Hematopoietic multipotent progenitor cell treated with erythropoietin and hydrocortisone succinate and interleukin-3 and kit ligand, for 8 days (in vitro differentiated cells): ENCODE measurements at regions not wholly inside any gene's neighbourhood (a gene's known extent, or its start where the extent isn't known, plus 50 kb on each side); places are given as distances from the start of the nearest gene placed in this dataset.
"Not testable (repeated sequence)": the region's sequence is repeated elsewhere in the genome, so short reads cannot be mapped to it uniquely, and the experiment has no call there.

Source experiments
- DNase-seq: peaks from one replicate; pipeline ENCODE4 v3.0.0-alpha.2; 2015

DNA sequence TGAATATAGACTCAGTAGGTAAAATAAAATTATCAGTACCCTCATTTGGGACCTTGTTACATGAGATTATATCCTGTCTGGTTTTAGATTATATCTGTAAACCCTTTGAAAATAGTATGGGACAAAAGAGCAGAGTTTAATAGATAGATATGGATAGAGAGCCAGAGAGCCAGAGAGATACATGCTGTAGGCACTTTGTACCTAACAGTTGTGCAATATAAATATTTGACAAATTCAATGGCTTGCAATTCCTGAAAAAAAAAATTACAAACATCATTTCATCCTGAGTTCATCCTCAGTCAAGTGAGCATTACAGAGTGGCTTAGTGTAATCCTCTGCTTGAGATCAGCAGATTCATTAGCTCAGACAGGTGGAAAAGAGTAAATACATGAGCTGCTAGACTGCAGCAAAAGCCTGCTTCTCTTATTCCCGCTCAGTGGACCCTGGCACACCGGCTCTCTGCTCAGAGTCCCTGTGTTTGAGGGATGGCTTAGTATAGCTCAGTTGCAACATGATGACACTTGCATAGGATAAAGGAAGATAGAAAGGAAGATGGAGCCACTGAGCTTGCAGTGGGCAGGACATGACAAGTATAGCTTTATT is 931.6 kb upstream of the GOT2 start:
- no peak for DNase-seq

DNA sequence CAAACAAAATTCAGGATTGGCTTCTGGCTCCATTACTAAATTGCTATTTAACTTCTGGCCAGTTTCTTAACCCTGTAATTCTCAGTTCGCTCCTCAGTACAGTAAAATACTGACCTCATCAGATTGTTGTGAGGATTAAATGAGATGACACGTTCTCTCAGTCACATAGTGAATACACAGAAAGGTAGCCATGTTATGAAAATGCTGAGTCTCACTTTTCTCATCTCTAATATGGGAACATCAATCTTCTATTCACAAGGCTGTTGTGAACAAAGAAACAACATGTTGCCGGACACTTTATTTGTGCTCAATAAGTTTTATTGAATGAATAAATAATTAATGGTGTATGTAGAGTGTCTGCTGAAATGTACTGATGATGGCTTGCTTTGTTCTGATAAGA is 924.5 kb upstream of the GOT2 start:
- DNase-seq, result no peak

DNA sequence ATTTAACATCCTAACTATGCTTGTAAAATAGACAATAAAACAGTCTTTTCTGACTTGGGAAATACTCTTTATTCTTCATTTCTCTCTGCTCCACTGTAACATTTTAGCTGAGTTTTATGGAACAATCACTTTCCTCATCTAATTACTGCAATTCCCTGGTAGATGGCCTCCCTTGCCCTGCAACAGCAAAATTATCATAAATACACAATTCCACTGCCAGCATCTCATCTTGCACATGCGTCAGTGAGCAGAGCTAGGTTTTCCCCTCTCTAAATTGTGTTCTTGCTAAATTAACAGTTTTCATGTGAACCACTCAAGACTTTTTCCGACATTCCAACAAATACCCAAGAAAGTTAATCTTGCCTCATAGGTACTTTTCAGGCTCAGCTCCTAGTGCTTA is 920.9 kb upstream of the GOT2 start:
- no peak for DNase-seq

DNA sequence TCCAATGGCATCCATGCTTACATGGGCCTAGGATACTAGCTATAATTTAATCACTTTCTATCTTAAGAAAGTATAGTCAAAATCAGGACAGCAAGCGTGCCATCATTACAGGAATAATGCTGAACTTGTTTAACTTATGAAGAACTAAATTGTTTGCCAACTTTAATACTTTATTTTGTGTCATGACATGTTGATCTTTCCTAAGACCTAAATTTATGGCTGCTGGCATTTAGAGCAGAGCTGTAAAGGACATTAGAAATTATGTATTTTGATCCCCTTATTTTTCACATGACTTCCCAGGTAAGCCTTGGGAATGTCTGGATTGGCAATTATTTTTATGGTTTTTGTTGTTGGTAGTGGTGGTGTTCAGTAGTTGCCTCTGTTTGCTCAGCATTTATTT is 920.3 kb upstream of the GOT2 start:
- DNase-seq, result no peak

DNA sequence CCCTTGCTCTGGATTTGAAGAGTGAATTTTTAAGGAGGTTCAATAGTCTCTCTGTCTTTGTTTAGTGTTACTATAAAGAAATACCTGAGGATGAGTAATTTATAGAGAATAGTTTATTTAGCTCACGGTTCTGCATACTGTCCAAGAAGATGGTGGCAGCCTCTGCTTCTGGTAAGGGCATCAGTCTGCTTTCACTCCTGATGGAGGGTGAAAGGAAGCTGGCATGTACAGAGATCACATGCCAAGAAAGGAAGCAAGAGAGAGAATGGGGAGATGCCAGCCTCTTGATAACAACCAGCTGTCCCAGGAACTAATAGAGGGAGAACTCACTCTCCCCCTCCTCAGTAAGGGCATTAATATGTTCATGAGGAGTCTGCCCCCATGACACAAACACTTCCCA is 917.5 kb upstream of the GOT2 start:
- no peak for DNase-seq

DNA sequence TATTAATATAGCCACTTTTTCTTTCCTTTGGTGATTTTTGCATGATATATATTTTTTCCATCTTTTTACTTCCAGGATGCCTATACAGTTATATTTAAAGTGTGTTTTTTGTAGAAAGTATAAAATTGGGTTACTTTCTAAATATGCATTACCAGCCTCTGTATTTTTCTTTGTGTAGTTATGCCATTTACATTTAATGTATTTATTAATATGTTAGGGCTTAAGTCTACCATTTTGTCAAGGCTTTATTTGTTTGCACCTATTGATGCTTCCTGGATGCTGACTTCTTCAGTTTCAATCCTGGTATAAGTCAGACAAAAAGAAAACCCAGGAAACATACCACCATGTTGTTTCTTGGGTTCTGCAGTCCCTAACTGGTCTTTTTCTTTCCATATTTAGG is 911.1 kb upstream of the GOT2 start:
- no peak for DNase-seq

DNA sequence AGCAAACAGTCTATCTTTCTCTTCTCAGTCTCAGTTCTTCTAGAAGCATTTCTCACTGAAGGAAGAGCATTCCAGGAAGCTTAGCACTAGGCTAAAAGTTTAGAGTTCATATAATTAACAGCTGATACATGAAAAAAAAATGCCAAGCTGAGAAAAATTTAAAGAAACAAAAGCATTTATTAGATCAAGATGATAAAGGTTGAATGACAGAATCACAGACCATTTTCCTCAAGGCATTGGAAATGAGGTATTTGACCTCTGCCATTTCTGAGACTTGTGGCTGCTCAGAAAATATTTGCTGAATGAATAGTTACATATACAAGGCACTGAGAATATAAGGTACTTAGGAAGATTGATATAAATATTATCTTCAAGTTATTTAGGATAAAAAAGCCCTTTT is 901.6 kb upstream of the GOT2 start:
- no peak for DNase-seq

DNA sequence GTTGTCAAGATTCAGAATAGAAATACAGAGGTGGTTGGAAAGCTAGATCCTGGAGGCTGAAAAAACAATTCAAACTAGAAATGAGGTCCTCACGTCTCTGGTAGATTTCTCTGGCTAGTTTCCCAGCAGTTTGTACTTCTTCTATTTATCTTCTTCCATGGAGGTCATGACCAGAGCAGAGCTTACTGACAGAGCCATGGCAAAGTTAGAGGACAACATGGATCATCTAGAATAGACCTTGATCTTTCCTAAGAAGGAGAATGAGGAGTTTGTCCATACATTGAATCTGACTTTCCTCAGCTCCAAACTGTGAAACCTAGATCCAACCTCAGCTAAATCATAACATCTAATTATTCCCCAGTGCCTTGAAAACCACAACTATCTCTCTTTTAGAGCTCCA is 900.8 kb upstream of the GOT2 start:
- no peak for DNase-seq

DNA sequence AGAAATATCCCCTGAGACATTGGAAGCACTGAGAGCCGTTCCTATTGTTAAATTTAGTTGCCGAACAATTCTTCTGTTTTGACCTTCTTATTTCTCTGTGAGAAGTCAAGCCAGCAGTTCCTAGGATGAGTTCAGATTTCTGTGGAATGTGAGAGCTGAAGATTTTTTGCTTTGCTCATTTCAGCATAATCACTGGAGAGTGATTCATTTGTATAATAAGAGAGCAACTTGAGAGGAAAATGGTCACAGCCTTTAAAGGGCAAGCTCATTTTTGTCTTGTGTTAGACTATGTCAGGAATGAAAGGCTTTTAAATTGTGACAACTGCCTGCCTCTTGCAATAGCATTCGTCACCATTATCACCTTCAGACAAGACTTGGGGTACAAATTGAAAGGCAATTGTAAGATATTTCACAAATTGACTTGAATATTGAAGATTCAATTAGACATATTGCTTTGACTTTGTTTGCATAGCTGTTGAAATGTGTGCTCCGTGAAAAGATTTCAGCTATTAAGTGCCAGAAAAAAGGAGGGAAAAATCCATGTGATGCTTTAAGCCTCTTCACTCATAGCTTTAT is 900.0 kb upstream of the GOT2 start:
- no peak for DNase-seq

DNA sequence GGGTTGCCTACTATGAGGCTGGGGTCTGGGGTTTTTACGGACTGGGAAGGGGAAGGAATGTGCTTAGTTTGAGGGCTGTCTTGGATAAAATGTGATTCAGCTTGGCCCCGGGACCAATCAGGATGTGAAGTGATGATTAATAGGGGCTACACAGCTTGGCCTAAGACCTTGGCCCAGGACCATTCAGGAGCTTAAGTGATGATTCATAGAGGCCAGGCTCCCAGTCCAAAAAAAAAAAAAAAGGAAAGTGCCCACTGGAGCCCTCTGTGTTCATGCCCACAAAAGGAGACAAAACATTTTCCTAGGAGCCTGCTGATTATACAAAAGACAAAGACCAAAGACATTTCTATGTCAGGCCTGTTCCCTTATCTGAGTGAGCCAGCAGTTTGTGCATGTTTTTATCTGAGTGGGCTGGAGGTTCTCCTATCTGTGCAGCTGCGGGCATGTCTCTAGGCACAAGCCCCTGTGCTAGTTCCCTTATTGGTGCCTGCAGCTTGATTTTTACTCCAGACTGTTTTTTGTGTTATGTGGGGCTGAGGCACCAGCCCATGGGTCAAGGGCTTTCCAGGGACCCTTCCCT is 898.2 kb upstream of the GOT2 start:
- peak; percentile 76 for DNase-seq

DNA sequence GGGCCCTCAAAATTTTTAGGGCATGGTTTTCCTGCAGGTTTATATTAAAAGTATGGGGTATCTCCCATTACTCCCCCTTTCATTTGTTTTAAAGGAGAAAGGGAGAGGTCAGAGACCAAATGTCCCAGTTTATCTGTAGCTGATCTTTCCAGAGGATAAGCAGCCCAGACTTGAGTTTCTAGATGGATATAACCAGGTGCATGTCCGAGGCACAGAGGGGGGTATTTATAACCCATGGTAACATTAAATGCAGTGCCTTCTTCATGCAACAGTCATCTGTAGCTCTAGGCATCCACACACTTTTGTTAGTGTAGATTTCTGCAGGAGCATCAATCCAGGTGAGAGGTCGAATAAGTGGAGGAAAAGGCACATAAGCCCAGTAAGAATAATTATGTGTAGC is 890.3 kb upstream of the GOT2 start:
- not testable (repeated sequence) for DNase-seq

DNA sequence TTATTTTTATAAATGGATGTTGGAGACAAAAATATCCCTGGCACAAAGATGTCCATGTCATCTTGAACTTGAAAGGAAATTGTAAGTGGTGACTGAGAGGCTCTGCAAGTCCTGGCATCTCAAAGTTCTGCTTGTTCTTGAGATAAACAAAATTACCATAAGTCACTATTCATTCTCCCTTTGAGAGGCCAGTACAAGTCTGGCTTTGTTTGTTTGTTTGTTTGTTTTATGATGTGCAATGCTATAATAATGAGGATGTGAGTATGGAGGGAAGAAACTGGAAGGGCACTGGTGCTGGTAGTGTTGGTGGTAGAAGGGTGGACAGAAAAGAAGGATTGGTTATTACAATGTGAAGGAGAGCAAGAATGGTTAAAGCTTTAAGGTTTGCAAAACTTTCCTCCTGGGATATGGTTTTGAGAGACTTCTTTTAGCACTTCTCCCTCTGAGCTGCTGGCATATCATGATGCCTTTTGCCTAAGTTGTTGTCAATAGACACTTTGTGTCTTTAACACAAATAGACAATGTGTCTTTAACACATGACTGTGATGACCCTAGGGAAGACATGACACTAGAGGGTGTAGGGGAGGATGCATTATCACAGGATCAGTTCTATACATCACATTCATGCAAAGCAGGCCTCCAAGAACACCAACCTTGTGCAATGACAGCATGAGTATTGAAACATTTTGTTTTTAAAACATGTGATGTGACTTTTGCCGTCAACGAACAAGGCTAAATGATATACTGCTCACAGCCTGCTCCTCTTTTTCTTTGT is 880.5 kb upstream of the GOT2 start:
- DNase-seq, result no peak

DNA sequence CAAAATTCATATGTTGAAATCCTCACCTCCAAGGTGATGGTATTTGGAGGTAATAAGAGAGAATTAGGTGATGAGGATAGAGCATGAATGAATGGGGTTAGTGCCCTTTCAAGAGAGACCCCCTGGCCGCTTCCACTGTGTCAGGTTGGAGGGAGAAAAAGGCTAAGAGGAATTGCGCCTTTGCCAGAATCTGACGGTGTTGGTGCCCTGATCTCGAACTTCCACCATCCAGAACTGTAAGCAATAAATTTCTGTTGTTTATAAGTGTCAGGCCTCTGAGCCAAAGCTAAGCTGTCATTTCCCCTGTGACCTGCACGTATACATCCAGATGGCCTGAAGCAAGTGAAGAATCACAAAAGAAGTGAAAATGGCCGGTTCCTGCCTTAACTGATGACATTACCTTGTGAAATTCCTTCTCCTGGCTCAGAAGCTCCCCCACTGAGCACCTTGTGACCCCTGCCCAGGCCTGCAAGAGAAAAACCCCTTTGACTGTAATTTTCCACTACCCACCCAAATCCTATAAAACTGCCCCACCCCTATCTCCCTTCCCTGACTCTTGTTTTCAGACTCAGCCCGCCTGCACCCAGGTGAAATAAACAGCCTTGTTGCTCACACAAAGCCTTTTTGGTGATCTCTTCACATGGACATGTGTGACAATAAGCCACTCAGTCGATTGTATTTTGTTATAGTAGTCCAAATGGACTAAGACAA is 878.9 kb upstream of the GOT2 start:
- DNase-seq, result not testable (repeated sequence)

DNA sequence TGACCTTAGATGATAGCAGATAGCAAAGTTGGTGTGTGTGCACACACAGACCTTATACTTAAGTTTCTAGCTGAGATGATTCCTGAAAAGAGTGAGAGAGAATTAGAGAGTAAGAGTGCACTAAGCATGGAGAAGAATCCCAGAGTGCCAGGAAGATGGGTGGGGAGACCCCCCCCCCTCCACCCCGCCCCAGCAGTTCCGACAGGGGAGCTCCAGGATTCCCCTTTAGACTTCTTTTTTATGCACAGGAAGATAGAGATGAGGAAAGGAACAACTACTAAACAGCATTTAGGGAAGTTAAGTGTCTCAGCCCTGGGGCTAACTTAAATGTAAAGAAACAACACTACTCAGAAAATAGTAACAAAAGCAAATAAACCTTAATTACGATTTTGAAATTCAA is 878.0 kb upstream of the GOT2 start:
- no peak for DNase-seq

DNA sequence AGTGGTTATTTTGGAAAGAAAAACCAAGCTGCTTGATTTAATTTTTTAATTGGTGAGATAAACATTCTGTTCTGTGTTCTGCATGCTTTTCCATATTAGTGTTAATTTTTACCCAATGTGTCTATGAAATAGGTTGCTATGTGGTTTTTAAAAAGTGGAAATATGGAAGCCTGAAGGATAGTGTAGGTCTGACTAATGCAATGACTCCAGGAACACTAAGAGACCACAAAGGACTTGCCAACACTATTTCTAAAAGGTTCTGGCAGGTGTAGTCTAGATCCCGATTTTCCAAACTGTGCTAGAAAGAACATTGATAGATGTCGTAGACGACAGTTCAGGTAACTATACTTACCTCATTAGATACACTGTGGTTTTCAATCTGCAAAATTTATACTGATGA is 877.4 kb upstream of the GOT2 start:
- no peak for DNase-seq

DNA sequence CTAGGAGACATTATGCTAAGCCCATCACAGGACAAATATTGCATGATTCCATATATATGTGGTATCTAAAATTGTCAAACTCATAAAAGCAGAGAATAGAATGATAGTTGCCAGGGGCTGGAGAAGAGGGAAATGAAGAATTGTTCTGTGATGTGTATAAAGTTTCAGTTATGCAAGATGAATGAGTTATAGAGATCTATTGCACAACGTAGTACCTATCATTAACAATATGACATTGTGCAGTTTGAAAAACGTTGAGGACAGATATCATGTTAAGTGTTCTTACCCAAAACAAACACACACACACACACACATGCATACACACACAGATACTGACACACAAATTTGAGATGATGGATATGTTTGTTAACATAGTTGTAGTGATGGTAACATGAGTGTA is 871.6 kb upstream of the GOT2 start:
- DNase-seq, result no peak

DNA sequence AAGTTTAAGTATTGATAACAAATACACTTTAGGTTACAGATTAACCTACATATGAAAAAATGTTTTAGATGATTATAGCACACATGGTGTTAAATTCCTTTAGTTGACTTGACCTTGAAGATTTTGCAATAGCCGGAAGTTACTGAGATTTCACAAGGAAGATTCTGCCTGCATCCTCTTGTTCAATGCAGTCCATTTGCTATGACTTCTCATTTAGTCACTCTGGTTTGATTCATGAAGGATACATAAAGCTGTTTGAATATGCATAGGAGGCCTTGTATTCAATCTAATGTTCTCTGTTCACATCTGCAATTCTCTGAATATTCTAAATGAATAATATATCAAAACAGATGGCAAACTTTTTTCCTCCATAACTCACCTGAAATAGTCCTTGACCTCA is 870.2 kb upstream of the GOT2 start:
- no peak for DNase-seq

DNA sequence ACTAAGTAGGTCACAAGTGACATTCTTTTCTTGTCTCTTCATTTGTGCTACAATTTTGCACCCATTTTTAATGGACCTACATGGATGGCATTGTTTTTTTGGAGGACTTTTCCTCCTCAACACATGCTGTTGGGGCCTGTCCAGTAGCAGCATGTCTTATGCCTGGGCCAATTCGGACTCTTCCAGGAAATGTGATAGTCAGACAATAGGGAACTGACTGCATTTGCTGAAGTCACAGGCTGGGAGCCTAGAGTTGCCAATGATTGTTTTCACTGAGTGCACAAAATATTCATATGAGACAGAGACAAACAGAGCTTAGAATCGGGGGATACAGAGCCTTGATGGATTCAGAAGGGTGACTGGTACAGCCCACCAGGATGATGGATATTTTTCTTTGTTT is 867.3 kb upstream of the GOT2 start:
- no peak for DNase-seq

DNA sequence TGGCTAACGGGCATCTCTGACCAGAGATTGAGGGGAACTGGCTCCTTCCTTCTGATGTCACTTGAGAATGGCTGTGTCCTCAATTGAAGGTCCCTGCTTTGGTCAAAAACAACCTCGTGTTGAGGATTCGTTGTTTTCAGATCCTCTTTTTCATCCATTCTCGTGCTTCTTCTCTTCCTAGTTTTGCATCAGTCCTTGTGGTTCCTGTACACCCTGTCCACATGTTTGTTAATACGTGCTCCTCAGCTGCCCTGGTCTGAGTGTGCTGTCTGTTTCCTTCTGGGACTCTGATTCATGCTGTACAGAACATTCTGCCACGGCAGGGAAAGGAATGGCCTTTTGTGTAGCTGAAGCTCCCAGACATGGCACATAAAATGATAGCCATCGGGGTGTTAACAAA is 863.2 kb upstream of the GOT2 start:
- no peak for DNase-seq

DNA sequence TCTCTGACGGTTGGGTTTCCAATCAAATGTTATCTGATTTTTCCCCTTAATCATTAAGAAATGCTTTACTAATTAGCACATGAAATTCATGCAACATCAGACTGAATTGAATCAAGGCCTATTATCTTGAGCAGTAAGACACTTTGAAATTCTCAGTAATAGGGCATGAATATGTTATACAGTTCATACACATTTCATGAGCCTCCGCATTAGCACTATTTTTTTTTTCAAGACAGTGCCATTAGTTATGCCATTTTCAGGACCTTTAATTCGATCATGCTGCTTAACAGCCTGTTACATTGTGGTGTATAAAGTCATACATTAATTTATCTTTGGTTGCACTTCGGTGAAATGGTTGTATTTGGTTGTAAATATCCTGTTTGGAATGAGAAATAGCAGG is 862.6 kb upstream of the GOT2 start:
- no peak for DNase-seq

DNA sequence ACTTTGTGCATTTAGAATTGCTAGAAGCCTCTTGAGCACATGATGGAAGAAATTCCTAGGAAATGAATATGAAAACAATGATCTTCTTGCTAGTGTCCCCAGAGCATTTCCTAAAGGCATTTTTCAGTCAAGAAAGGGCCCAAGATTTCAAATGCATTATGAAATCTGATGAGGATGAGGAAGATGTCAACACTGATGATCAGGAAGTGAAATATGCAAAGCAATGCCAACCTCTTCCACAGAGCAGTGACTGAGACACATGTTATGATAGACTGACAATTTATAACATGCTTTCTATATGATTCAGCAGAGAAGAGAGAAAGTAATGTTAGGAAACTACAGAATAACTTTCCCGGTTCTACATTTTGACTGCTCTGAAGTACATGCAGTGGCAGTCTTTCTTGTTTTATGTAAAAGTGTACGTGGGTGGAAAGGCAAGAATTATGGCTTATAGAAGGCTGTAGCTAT is 859.1 kb upstream of the GOT2 start:
- DNase-seq, result no peak

DNA sequence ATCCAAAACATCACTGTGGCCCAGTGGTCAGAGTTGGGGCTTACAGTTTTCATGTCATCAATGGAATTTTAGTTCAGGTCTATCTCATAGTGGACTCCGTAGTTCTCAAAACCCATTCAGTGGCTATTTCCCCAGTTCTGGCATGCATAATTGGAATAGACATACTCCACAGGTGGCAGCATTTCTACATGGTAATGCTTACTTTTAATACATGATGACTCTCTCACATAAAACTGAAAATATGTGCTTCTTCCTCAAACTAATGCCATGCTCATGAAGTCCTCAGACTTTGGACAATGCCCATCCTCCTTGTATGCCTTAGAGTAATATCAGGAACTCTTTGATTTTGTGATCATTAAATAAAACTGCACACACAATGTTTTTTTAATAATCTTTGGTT is 857.4 kb upstream of the GOT2 start:
- DNase-seq, result no peak

DNA sequence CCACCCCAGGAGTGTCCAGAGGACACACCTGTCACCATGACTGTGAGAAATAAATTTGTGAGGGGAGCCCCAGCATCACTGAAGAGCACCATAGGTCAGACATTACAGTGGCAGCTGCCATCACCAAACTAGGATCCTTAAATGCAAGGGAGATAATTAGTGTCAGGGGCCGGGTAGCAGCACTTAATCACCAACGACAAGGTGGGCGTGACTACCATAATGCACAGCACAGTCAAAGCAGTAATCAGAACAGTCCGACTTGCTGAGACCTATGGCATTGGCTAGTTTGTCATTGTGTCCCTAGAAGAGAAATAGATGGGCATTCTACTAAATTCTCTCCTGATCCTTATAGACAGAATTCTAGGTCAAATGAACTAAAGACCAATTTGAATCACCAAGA is 856.7 kb upstream of the GOT2 start:
- no peak for DNase-seq

DNA sequence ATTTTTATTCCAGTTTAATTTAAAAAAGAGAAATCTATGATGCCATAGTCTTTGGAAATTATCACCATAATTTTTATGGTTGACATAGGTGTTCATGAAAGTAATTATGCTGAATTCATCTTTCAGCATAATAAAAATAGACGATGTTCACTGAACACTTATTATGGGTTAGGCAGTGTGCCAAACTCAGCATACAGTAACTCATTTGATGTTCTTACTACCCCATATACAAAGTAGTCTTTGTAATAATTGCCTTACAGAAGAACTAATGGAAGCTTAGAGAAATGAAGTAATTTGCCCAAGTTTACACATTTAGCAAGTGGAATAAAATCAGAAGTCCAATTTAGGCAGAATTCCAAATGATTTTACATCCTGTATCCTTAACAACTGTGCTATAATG is 852.2 kb upstream of the GOT2 start:
- DNase-seq, result no peak
